ENCODE measurements at regions not wholly inside any gene's neighbourhood (a gene's known extent, or its start where the extent isn't known, plus 50 kb on each side); places are given as distances from the start of the nearest gene placed in this dataset.

- no peak for TF ChIP-seq CTCF (IDR thresholded peaks at IDR 0.05)
- TF ChIP-seq POLR2A (IDR thresholded peaks at IDR 0.05): no peak
- TF ChIP-seq EP300 (IDR thresholded peaks at IDR 0.05): no peak
Observed at GRCh38 chr22:49036513-49036912, 791.2 kb downstream of the BRD1 start.
